Tibial nerve (tissue), 4 donors: ENCODE measurements at regions not wholly inside any gene's neighbourhood (a gene's known extent, or its start where the extent isn't known, plus 50 kb on each side); places are given as distances from the start of the nearest gene placed in this dataset.

Source experiments
- DNase-seq, 2 donors: peaks; one replicate each; pipeline ENCODE4 v3.0.0-alpha.2; 2019; ENCODE audit warnings: low spot score in 2 of 2
- H3K27ac ChIP-seq, 4 donors: fragments of 200-600 bp; sonication (generic) in 3 of 4; one replicate each; pipeline ENCODE4 v1.5.1; 2017 to 2019; ENCODE audit warnings: mild to moderate bottlenecking in 1 of 4
- H3K27me3 ChIP-seq, 2 donors: fragments of 200-600 bp; sonication (generic) in 1 of 2; one replicate each; pipeline versions ENCODE4 v1.5.1 to v1.6.0; 2017 to 2019
- H3K36me3 ChIP-seq, 3 donors: fragments of 200-600 bp; sonication (generic); one replicate each; pipeline ENCODE4 v1.5.1; 2018 to 2019
- H3K4me1 ChIP-seq, 4 donors: fragments of 200-600 bp; sonication (generic) in 3 of 4; one replicate each; pipeline ENCODE4 v1.5.1; 2017 to 2019
- H3K4me3 ChIP-seq, 4 donors: fragments of 200-600 bp; sonication (generic) in 3 of 4; one replicate each; pipeline ENCODE4 v1.5.1; 2017 to 2019; ENCODE audit warnings: mild to moderate bottlenecking in 1 of 4, moderate library complexity in 1 of 4
- H3K9me3 ChIP-seq, 4 donors: fragments of 200-600 bp; sonication (generic) in 3 of 4; one replicate each; pipeline ENCODE4 v1.5.1; 2017 to 2019
- EP300 ChIP-seq, 2 donors: sonication (generic); formaldehyde crosslinking; IDR thresholded peaks; one replicate each; pipeline ENCODE4 v1.6.1; 2017; ENCODE audit warnings: antibody characterized with exemption in 2 of 2, mild to moderate bottlenecking in 1 of 2
- POLR2A ChIP-seq, 2 donors: fragments of 450-650 bp; IDR thresholded peaks; one replicate each; pipeline ENCODE4 v1.6.1; 2017; ENCODE audit warnings: antibody characterized with exemption in 2 of 2, mild to moderate bottlenecking in 2 of 2, moderate library complexity in 2 of 2
- WGBS, 2 donors: methylation state at CpG; one replicate each; pipeline ENCODE4 v1.1.5; 2018; 5-methylcytosine and 5-hydroxymethylcytosine counted together
- TF ChIP-seq, protein P1 (sequence below), 5 experiments: fragments of 200-600 bp in 3 of 5; fragments of 450-650 bp in 2 of 5; sonication (generic) in 3 of 5; IDR thresholded peaks; one replicate each; pipeline ENCODE4 v1.5.1; 2016 to 2019; ENCODE audit warnings: antibody characterized with exemption in 5 of 5, mild to moderate bottlenecking in 3 of 5, moderate library complexity in 2 of 5

DNA sequence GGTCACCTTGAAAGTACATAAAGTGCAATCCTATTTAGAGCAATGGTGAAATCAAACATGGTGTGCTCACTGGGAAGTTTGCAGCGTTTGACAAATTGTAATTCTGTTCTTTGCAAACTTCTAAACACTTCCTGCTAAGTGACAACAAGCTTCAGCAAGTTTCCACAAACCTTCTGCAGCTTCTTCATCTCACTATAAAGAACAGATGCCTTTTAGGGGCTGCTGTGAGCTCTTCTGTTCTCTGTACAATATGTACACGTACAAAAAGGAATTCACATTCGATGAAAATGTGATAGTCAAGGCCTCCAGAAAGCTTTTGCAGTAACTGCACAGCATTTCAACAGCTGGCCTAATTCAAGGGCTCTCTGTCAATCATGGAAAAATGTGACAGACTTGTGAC lies 543.1 kb downstream of the CETN3 start:
- H3K9me3 ChIP-seq, result no peaks in the 10 kb centered on the region
- H3K36me3 ChIP-seq, result no peaks in the 10 kb centered on the region
- no peak overlapping the region for H3K4me3 ChIP-seq
- H3K4me1 ChIP-seq, result no peaks in the 10 kb centered on the region
- DNase-seq, result no peak
- TF ChIP-seq POLR2A (IDR thresholded peaks at IDR 0.05) (no peak), EP300 (IDR thresholded peaks at IDR 0.05) (no peak)
- TF ChIP-seq, protein P1, sequence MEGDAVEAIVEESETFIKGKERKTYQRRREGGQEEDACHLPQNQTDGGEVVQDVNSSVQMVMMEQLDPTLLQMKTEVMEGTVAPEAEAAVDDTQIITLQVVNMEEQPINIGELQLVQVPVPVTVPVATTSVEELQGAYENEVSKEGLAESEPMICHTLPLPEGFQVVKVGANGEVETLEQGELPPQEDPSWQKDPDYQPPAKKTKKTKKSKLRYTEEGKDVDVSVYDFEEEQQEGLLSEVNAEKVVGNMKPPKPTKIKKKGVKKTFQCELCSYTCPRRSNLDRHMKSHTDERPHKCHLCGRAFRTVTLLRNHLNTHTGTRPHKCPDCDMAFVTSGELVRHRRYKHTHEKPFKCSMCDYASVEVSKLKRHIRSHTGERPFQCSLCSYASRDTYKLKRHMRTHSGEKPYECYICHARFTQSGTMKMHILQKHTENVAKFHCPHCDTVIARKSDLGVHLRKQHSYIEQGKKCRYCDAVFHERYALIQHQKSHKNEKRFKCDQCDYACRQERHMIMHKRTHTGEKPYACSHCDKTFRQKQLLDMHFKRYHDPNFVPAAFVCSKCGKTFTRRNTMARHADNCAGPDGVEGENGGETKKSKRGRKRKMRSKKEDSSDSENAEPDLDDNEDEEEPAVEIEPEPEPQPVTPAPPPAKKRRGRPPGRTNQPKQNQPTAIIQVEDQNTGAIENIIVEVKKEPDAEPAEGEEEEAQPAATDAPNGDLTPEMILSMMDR (IDR thresholded peaks at IDR 0.05), result no peak
- whole genome bisulfite sequencing, 2 donors, result 59 to 63% methylated on average over 3 of the region's 3 CpGs
- no peak overlapping the region for H3K27ac ChIP-seq
- no peaks in the 10 kb centered on the region for H3K27me3 ChIP-seq

DNA sequence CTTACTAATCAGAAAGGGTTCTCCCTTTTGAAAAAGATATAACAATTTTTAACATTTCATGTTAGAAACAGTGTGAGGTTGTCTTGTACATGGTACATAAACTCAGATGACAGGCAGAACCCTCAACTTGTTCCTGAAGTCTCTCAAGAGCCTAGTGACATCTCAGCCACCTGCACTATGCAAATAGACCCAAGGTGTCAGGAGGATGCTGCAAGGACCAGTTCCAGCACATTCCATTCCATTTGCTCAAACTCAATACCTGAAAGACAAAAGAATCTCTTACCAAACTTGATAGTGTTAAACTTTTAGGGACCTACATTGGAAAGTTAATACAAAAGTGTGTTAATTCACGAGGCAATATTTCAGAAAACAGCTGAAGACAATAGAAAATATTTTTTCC lies 544.6 kb downstream of the CETN3 start:
- WGBS, 2 donors, result 94 to 97% methylated on average over 1 of the region's 1 CpG
- no peak overlapping the region for H3K27ac ChIP-seq
- no peaks in the 10 kb centered on the region for H3K36me3 ChIP-seq
- H3K27me3 ChIP-seq, result no peaks in the 10 kb centered on the region
- no peak overlapping the region for H3K4me3 ChIP-seq
- no peaks in the 10 kb centered on the region for H3K9me3 ChIP-seq
- no peak for DNase-seq
- TF ChIP-seq EP300 (IDR thresholded peaks at IDR 0.05) (no peak), POLR2A (IDR thresholded peaks at IDR 0.05) (no peak)
- TF ChIP-seq, protein P1 (IDR thresholded peaks at IDR 0.05), result no peak
- H3K4me1 ChIP-seq, result no peaks in the 10 kb centered on the region

DNA sequence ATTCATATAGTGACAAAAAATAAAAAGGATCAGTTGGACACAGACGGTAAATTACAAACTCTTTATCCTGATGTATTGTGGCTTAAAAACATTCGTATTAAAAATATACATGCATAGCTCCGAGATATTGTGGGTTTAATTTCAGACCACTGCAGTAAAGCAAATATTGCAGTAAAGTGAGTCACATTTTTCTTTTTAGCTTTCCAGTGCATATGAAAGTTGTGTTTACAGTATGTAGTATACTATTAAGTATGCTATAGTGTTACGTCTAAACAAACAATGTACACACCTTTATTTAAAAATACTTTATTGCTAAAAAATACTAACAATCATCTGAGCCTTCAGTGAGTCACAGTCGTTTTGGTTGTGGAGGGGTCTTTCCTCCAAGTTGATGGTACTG lies 551.8 kb downstream of the CETN3 start:
- TF ChIP-seq POLR2A (IDR thresholded peaks at IDR 0.05) (no peak), EP300 (IDR thresholded peaks at IDR 0.05) (no peak)
- TF ChIP-seq, protein P1 (IDR thresholded peaks at IDR 0.05), result no peak
- Histone ChIP-seq H3K27ac (no peak overlapping the region), H3K4me1 (no peaks in the 10 kb centered on the region), H3K4me3 (no peak overlapping the region), H3K27me3 (no peaks in the 10 kb centered on the region), H3K36me3 (no peaks in the 10 kb centered on the region), H3K9me3 (peaks cover 0 to 8% (median 0%) of the 10 kb centered on the region in 4 donors)
- WGBS, 2 donors, result 87 to 94% methylated on average over 5 of the region's 5 CpGs
- no peak for DNase-seq

DNA sequence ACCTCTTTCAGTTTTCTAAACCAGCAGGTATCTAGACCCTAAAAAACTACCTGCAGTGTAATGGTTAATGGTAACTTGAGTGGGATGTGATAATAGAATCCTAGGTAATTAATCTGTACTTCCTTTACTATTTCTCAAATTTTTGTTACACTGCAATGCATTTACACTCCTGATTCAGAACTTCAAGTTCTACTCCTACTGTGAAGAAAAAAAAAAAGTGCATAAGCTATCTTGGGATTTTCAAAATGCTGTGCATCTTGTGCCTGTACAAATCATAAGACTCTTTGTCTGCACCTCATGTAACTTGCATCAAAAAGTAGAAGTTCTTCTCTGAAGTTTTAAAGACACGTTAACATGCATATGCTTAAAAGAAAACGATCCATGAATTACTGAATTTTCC lies 554.1 kb downstream of the CETN3 start:
- Histone ChIP-seq H3K27me3 (no peaks in the 10 kb centered on the region), H3K4me3 (no peak overlapping the region), H3K9me3 (peaks cover 0 to 8% (median 0%) of the 10 kb centered on the region in 4 donors), H3K4me1 (peaks cover 0 to 3% (median 0%) of the 10 kb centered on the region in 4 donors), H3K36me3 (no peaks in the 10 kb centered on the region), H3K27ac (no peak overlapping the region)
- WGBS, 2 donors, result 88 to 93% methylated on average over 2 of the region's 2 CpGs
- TF ChIP-seq POLR2A (IDR thresholded peaks at IDR 0.05), result no peak
- TF ChIP-seq, protein P1 (IDR thresholded peaks at IDR 0.05), result no peak
- TF ChIP-seq EP300 (IDR thresholded peaks at IDR 0.05), result no peak
- DNase-seq, result no peak

DNA sequence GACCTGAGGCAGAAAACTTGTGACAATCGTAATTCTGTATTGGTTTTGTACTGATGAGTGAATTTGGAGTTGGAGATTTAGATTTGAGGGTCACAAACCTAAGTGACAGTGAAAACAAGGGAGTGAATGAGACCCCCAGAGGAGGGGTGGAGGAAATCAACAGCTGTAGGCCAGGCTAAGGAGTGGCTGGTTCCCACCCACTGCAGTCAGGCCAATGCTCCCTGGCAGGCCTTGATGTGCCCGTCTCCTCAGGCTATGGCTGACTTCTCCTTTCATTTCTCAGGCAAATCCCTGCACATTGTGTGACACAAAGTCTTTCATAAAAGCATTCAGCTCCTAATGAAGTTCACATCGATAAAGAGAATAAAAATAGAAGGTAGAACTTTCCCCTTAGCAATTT lies 557.6 kb downstream of the CETN3 start:
- Histone ChIP-seq H3K27ac (no peak overlapping the region), H3K27me3 (no peaks in the 10 kb centered on the region), H3K4me1 (peaks cover 0 to 15% (median 0%) of the 10 kb centered on the region in 4 donors), H3K4me3 (no peak overlapping the region), H3K9me3 (no peaks in the 10 kb centered on the region), H3K36me3 (no peaks in the 10 kb centered on the region)
- no peak for DNase-seq
- 73% methylated on average over 3 of the region's 3 CpGs for WGBS, 2 donors
- TF ChIP-seq POLR2A (IDR thresholded peaks at IDR 0.05) (no peak), EP300 (IDR thresholded peaks at IDR 0.05) (no peak)
- TF ChIP-seq, protein P1 (IDR thresholded peaks at IDR 0.05), result no peak
